ENCODE measurements at regions not wholly inside any gene's neighbourhood (a gene's known extent, or its start where the extent isn't known, plus 50 kb on each side); places are given as distances from the start of the nearest gene placed in this dataset.

DNA sequence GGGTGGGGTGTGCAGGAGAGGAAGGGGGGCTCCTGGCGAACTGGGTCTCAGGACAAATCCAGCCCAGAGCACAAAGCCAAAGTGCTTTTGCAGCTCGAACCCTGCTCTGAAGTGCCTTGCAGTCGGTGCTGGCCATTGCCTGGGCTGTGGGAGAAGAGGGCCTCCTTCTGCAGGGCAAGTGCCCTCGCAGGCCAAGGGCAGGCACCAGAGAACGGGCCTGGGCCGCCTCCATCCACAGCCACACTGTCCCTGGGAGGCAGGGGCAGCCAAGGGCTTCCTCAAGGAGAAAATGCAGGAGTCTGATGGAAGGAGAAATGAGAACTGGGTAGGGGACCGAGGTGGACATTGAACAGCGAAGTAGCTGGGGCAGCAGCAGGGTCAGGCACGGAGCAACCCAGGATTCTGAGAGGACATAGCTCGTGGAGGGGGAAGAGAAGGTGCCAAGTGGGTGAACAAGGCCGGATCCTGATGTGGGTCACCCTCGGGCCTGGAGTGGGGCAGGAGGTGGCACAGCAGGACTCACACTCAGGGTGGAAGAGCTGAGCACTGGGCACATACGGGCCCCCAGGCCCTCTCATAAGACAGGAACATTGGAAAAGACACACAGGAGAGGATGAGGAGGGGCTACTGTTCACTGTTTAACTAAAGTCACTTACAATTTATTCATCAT lies 312.8 kb upstream of the SALL3 start:
- TF ChIP-seq EZH2phosphoT487 (IDR thresholded peaks at IDR 0.05; ENCODE audit: insufficient read depth, low read depth): no peak
- TF ChIP-seq EZH2 (IDR thresholded peaks at IDR 0.05; ENCODE audit: insufficient read depth, poor library complexity, severe bottlenecking): no peak
